Activated naive CD4-positive, alpha-beta T cell treated with anti-CD3 and anti-CD28 coated beads for 36 hours (primary cell): ENCODE measurements at regions not wholly inside any gene's neighbourhood (a gene's known extent, or its start where the extent isn't known, plus 50 kb on each side); places are given as distances from the start of the nearest gene placed in this dataset.
"Not testable (repeated sequence)": the region's sequence is repeated elsewhere in the genome, so short reads cannot be mapped to it uniquely, and the experiment has no call there.

Experiments
- CTCF ChIA-PET: fragments of 350-600 bp; sonication (Branson Sonifier 250); formaldehyde crosslinking; loops from one replicate; lab custom pipeline; 2021; ENCODE audit warnings: antibody characterized with exemption; lab: Charles Lee
- DNase-seq: peaks from one replicate; pipeline ENCODE4 v3.0.0-alpha.2; 2020
- H3K27ac Mint-ChIP-seq: one replicate; pipeline ENCODE4 v1.8.0; 2021; ENCODE audit warnings: mild to moderate bottlenecking, mixed read lengths
- H3K27me3 Mint-ChIP-seq: one replicate; pipeline ENCODE4 v1.8.0; 2021; ENCODE audit warnings: low read depth, mixed read lengths
- H3K36me3 Mint-ChIP-seq: one replicate; pipeline ENCODE4 v1.8.0; 2021; ENCODE audit warnings: low read depth, mixed read lengths
- H3K4me1 Mint-ChIP-seq: one replicate; pipeline ENCODE4 v1.8.0; 2021; ENCODE audit warnings: low read depth, mixed read lengths
- H3K4me3 Mint-ChIP-seq: one replicate; pipeline ENCODE4 v1.8.0; 2021; ENCODE audit warnings: mild to moderate bottlenecking, moderate library complexity, mixed read lengths
- H3K9me3 Mint-ChIP-seq: one replicate; pipeline ENCODE4 v1.8.0; 2021; ENCODE audit warnings: mixed read lengths
- intact Hi-C: fragments of 100-400 bp; cut with micrococcal nuclease; formaldehyde crosslinking; loops from one replicate; pipeline ENCODE4 v1.15.1; 2023

DNA sequence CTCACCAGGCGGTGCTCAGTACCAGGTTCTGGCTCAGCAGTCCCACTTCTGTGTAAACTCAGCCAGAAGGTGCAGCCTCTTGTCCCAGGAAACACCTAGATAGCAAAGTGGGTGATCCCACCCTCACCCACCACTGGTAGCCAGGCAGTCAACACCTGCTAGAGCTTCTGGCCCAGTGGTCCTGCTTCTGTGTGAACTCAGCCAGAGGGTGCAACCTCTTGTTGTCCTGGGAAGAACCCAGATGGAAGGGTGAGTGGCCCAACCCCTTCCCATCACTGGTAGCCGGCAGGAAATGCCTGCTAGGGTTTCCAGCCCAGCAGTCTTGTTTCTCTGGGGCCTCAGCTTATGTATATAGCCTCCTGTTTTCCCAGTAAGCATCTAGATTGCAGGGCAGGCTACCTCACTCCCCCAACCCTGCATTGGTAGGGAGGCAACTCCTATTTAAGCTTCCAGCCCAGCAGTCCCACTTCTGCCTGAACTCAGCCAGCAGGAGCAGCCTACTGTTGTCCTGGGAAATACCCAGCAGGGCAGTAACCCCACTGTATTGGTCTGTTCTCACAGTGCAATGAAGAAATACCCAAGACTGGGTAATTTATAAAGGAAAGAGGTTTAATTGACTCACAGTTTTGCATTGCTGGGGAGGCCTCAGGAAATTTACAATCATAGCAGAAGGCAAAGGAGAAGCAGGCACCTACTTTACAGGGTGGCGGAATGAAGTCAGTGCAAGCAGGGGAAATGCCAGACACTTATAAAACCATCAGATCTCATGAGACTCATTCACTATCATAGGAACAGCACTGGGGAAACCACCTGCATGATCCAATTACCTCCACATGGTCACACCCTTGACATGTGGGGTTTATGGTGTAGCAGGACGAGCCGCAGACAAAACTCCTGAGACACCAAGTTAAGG is 110.6 kb downstream of the DTWD1 start:
- intact Hi-C loops, result no loop called here
- Mint-ChIP-seq H3K4me1 (no peaks in the 10 kb centered on the region), H3K4me3 (no peak overlapping the region), H3K36me3 (no peaks in the 10 kb centered on the region), H3K9me3 (peaks cover 4% of the 10 kb centered on the region), H3K27ac (no peak overlapping the region), H3K27me3 (peaks cover 2% of the 10 kb centered on the region)
- CTCF ChIA-PET, result no interaction called here
- no peak for DNase-seq

GRCh38 chr15:49732109-49732508 is 111.3 kb downstream of the DTWD1 start:
- H3K36me3 Mint-ChIP-seq, H3K4me3 Mint-ChIP-seq, CTCF ChIA-PET, intact Hi-C loops, H3K27ac Mint-ChIP-seq, H3K27me3 Mint-ChIP-seq, DNase-seq, H3K4me1 Mint-ChIP-seq, H3K9me3 Mint-ChIP-seq: not testable (repeated sequence)

GRCh38 chr15:49734089-49734488 is 113.2 kb downstream of the DTWD1 start:
- CTCF ChIA-PET, intact Hi-C loops, DNase-seq, H3K4me1 Mint-ChIP-seq, H3K27ac Mint-ChIP-seq, H3K4me3 Mint-ChIP-seq, H3K9me3 Mint-ChIP-seq, H3K27me3 Mint-ChIP-seq, H3K36me3 Mint-ChIP-seq: not testable (repeated sequence)

GRCh38 chr15:49734831-49735508 is 114.1 kb downstream of the DTWD1 start:
- peaks cover 2% of the 10 kb centered on the region for H3K27me3 Mint-ChIP-seq
- no peaks in the 10 kb centered on the region for H3K9me3 Mint-ChIP-seq
- no peak for DNase-seq
- H3K4me1 Mint-ChIP-seq, result no peaks in the 10 kb centered on the region
- H3K4me3 Mint-ChIP-seq, result no peak overlapping the region
- CTCF ChIA-PET, result no interaction called here
- intact Hi-C loops, result no loop called here
- H3K36me3 Mint-ChIP-seq, result no peaks in the 10 kb centered on the region
- H3K27ac Mint-ChIP-seq, result no peak overlapping the region

GRCh38 chr15:49737127-49737526 is 116.3 kb downstream of the DTWD1 start:
- H3K4me3 Mint-ChIP-seq, result no peak overlapping the region

GRCh38 chr15:49741712-49742111 is 120.9 kb downstream of the DTWD1 start:
- Mint-ChIP-seq H3K27me3 (peaks cover 2% of the 10 kb centered on the region), H3K27ac (no peak overlapping the region), H3K36me3 (no peaks in the 10 kb centered on the region), H3K4me1 (no peaks in the 10 kb centered on the region), H3K4me3 (no peak overlapping the region), H3K9me3 (no peaks in the 10 kb centered on the region)
- CTCF ChIA-PET, result interaction anchor here (0.6 kb wide), 1 partner anchor 94 kb away, joined by 6 read pairs; no protein-coding TSS in a partner anchor
- intact Hi-C loops, result no loop called here
- DNase-seq, result no peak

More at GRCh38 chr15:49737127-49737526, 116.3 kb downstream of the DTWD1 start:
- H3K4me1 Mint-ChIP-seq, result no peaks in the 10 kb centered on the region
- H3K27me3 Mint-ChIP-seq, result peaks cover 2% of the 10 kb centered on the region
- no peak overlapping the region for H3K27ac Mint-ChIP-seq
- CTCF ChIA-PET, result no interaction called here
- DNase-seq, result no peak
- intact Hi-C loops, result no loop called here
- H3K9me3 Mint-ChIP-seq, result no peaks in the 10 kb centered on the region
- H3K36me3 Mint-ChIP-seq, result no peaks in the 10 kb centered on the region

- DNase-seq, result no peak
- H3K9me3 Mint-ChIP-seq, result no peaks in the 10 kb centered on the region
- H3K36me3 Mint-ChIP-seq, result no peaks in the 10 kb centered on the region
- no peaks in the 10 kb centered on the region for H3K27me3 Mint-ChIP-seq
- CTCF ChIA-PET, result no interaction called here
- H3K27ac Mint-ChIP-seq, result no peak overlapping the region
- no peak overlapping the region for H3K4me3 Mint-ChIP-seq
- intact Hi-C loops, result no loop called here
- H3K4me1 Mint-ChIP-seq, result no peaks in the 10 kb centered on the region
These were observed 121.5 kb downstream of the DTWD1 start for GRCh38 chr15:49742381-49742780.

DNA sequence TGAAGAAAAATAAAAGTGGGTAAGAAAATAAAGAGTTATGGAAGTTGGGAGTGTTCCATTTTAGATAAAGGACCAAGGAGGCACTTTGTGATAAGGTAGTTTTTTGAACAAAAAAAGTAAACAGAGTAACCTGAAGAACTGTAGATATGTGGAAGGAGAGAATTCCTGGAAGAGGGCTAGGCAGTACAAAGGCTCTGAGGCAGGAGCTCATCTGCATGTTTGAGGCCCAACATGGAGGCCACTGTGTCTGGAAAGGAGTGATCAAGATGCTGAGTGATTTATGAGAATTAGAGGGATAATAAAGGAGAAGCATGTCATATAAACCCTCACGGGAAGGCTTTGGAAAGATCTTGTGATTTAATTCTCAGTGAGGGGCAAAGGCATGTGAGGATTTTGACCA is 126.5 kb downstream of the DTWD1 start:
- intact Hi-C loops, result no loop called here
- Mint-ChIP-seq H3K36me3 (no peaks in the 10 kb centered on the region), H3K9me3 (no peaks in the 10 kb centered on the region), H3K27me3 (peaks cover under 1% of the 10 kb centered on the region), H3K27ac (no peak overlapping the region), H3K4me3 (no peak overlapping the region), H3K4me1 (no peaks in the 10 kb centered on the region)
- no peak for DNase-seq
- CTCF ChIA-PET, result interaction anchor here (0.7 kb wide), 1 partner anchor 480 kb away, joined by 3 read pairs; no protein-coding TSS in a partner anchor

GRCh38 chr15:49748791-49749190 is 127.9 kb downstream of the DTWD1 start:
- CTCF ChIA-PET, result interaction anchor here (0.6 kb wide), 1 partner anchor 881 kb away, joined by 3 read pairs; no protein-coding TSS in a partner anchor
- H3K9me3 Mint-ChIP-seq, result no peaks in the 10 kb centered on the region
- no peak overlapping the region for H3K4me3 Mint-ChIP-seq
- H3K4me1 Mint-ChIP-seq, result no peaks in the 10 kb centered on the region
- no peak overlapping the region for H3K27ac Mint-ChIP-seq
- H3K27me3 Mint-ChIP-seq, result peaks cover 2% of the 10 kb centered on the region
- DNase-seq, result no peak
- intact Hi-C loops, result no loop called here
- no peaks in the 10 kb centered on the region for H3K36me3 Mint-ChIP-seq

DNA sequence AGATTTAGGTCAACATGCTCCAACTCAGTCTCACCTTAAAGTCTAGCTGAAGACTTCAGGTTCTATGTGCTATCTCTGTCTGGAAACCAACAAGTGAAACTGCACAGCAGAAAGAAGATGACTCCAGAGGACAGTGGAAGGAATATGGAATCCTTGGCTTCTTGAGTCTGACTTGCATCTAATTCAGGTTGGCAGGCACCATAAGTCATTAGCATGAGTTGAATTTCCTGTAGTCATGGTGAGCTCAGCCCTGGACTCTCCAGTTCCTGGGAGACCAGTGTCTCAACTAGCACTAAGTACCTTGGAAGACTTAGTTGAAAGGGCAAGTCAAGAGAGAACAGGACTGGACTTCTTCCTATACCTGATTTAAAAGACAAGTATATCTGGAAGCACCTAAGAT is 129.7 kb downstream of the DTWD1 start:
- H3K9me3 Mint-ChIP-seq, result no peaks in the 10 kb centered on the region
- intact Hi-C loops, result no loop called here
- no peaks in the 10 kb centered on the region for H3K4me1 Mint-ChIP-seq
- DNase-seq, result no peak
- CTCF ChIA-PET, result interaction anchor here (0.6 kb wide), 2 partner anchors 424 to 516 kb away, joined by 3 to 5 read pairs; no protein-coding TSS in a partner anchor
- H3K27me3 Mint-ChIP-seq, result peaks cover 5% of the 10 kb centered on the region
- H3K36me3 Mint-ChIP-seq, result no peaks in the 10 kb centered on the region
- no peak overlapping the region for H3K4me3 Mint-ChIP-seq
- no peak overlapping the region for H3K27ac Mint-ChIP-seq

DNA sequence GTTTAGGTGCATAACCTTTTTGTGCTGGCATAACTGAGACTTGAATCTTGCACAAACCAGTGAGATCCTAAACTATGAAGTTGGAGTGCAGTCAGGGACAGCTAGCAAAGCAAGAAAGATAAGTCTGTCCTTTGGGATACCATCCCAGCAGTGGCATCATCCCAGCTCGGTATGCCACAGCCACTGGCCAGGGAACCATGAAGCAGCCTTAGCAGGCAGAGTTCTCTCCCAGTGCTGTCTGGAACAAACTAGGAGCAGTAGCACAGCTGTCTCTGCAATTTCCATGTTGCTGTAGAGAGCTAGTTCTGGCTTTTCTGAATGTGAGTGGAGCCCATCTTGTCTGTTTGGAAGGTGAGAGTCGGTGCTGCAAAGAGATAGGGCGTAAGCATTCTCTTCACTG is 130.3 kb downstream of the DTWD1 start:
- no peaks in the 10 kb centered on the region for H3K36me3 Mint-ChIP-seq
- H3K9me3 Mint-ChIP-seq, result no peaks in the 10 kb centered on the region
- H3K27ac Mint-ChIP-seq, result no peak overlapping the region
- CTCF ChIA-PET, result interaction anchor here (0.6 kb wide), 1 partner anchor 516 kb away, joined by 5 read pairs; no protein-coding TSS in a partner anchor
- no peak for DNase-seq
- H3K4me1 Mint-ChIP-seq, result no peaks in the 10 kb centered on the region
- H3K27me3 Mint-ChIP-seq, result peaks cover 5% of the 10 kb centered on the region
- intact Hi-C loops, result no loop called here
- H3K4me3 Mint-ChIP-seq, result no peak overlapping the region

DNA sequence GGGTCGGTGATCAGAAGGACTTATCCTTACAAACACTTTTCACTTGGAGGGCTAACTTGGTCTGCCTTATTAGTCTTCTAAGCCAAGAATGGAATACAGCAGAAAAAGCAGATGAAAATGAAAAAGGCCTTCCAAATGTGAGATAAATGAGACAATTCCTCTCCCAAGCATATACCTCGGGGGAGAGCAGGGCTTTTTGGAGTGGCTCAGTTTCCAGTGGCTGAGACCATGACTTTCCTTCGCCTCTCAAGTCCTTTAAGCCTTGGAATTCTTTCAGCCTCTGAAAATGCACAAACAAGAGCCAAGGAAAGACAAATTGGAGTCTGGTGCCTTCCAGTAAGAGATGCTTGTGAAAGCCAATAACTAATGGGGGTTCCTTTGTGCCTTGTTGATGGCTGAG is 130.9 kb downstream of the DTWD1 start:
- intact Hi-C loops, result no loop called here
- Mint-ChIP-seq H3K27me3 (peaks cover 5% of the 10 kb centered on the region), H3K4me1 (no peaks in the 10 kb centered on the region), H3K36me3 (no peaks in the 10 kb centered on the region), H3K27ac (no peak overlapping the region), H3K4me3 (no peak overlapping the region), H3K9me3 (no peaks in the 10 kb centered on the region)
- DNase-seq, result no peak
- CTCF ChIA-PET, result no interaction called here
